RWPE1 (cell line): ENCODE measurements at regions not wholly inside any gene's neighbourhood (a gene's known extent, or its start where the extent isn't known, plus 50 kb on each side); places are given as distances from the start of the nearest gene placed in this dataset.

Experiments
- CTCF ChIA-PET: fragments of 350-600 bp; sonication (Branson Sonifier 250); formaldehyde crosslinking; extraction: SDS; loops from one replicate; lab custom pipeline; 2021; lab: Yijun Ruan, JAX
- POLR2A ChIA-PET: fragments of 400-600 bp; formaldehyde crosslinking; extraction: SDS; loops from one replicate; lab custom pipeline; 2020; ENCODE audit warnings: antibody characterized with exemption; ENCODE audit not compliant: low non-redundant PET; lab: Yijun Ruan, JAX
- DNase-seq: peaks from one replicate; pipeline ENCODE4 v3.0.0; 2012; ENCODE audit warnings: low spot score
- H3K27ac ChIP-seq: fragments of 450-650 bp; 2 replicates; pipeline ENCODE4 v1.5.1; 2017
- TF ChIP-seq, protein P1 (sequence below): fragments of 450-650 bp; conservative IDR thresholded peaks from 2 replicates; pipeline ENCODE4 v1.5.1; 2017; ENCODE audit warnings: low read depth, mild to moderate bottlenecking

DNA sequence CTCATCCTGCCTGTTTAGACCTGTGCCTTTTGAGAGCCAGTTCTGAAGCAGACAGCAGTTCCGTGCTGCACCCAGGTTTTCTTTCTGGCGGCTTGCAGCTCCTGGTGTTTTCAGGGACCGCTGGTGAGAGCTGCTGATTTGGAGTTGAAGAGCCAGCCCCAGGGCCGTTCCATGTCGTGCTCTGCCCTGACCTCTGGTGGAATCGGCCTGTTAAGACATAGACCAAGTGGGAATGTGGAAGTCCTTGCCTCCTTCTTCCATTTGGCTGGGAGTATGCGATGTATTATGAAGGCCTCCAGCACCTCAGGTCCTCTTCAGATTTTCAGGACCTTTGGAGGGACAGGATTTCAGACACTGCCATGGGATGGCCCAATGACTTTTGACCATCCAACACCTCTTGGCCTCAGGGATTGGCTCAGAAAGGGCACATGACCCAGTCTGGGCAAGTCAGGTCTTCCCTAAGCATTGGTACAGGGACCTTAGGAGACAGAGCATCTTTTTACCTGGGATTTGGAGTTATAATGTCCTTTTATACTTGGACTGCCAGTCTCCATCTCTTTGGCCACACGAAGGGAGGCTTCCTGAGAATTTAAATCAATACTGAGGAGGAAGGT, 136.1 kb upstream of the CLINT1 start:
- ChIA-PET POLR2A (no interaction called here), CTCF (interaction anchor here (0.5 to 1.5 kb wide), 20 partner anchors 13 to 711 kb away, joined by 3 to 9 read pairs (median 3); no protein-coding TSS in a partner anchor)
- TF ChIP-seq, protein P1, sequence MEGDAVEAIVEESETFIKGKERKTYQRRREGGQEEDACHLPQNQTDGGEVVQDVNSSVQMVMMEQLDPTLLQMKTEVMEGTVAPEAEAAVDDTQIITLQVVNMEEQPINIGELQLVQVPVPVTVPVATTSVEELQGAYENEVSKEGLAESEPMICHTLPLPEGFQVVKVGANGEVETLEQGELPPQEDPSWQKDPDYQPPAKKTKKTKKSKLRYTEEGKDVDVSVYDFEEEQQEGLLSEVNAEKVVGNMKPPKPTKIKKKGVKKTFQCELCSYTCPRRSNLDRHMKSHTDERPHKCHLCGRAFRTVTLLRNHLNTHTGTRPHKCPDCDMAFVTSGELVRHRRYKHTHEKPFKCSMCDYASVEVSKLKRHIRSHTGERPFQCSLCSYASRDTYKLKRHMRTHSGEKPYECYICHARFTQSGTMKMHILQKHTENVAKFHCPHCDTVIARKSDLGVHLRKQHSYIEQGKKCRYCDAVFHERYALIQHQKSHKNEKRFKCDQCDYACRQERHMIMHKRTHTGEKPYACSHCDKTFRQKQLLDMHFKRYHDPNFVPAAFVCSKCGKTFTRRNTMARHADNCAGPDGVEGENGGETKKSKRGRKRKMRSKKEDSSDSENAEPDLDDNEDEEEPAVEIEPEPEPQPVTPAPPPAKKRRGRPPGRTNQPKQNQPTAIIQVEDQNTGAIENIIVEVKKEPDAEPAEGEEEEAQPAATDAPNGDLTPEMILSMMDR: peak; percentile 61
- DNase-seq: peak; percentile 80
- no peak overlapping the region for H3K27ac ChIP-seq

DNA sequence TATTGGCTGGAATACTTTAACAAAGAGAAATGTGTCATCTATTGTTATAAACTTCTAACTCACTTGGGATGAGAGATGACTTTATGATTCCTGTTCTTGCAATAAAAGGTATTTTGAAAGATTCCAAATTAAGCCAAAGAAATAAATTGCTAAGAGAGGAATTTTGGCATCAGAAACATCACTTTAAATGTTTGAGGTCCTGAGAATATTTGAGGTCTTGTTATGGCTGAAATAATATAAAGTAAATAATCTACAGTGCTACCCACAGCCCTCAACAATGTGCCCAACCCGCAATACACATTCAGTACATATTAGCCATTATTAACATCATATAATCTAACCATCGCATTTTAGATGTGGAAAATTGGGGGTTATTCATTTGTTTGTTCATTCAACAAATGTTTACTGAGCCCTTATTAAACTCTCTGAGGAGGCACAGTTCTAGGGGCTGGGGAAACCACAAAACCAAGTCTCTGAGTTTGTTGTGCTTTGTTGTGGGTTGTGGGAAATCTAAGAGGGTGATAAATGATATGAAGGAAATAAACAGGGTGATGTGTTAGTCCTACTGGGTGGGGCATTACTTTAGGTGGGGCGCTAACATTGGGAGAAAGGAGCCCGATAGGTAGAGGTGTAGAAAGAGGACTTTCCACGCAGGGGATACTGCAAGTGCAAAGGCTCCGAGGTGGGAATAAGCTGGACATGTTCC, 135.2 kb upstream of the CLINT1 start:
- H3K27ac ChIP-seq: no peak overlapping the region
- no peak for DNase-seq
- CTCF ChIA-PET: interaction anchor here (0.5 to 1.5 kb wide), 16 partner anchors 14 to 710 kb away, joined by 3 to 9 read pairs (median 3); no protein-coding TSS in a partner anchor
- TF ChIP-seq, protein P1: no peak
- POLR2A ChIA-PET: no interaction called here

DNA sequence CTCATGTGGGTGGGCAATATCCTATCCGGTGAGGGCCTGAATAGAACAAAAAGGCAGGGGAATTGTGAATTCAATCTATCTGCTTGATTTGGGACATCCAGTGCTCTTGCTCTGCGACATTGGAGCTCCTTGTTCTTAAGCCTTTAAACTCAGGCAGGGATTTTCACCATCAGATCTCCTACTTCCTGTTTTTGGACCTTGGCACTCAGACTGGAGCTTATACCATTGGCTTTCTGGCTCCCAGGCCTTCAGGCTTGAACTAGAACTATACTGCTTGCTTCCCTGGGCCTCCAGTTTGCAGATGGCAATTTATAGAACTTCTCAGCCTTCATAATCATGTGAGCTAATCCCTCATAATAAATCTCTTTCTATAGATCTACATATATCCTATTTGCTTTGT, 134.3 kb upstream of the CLINT1 start:
- CTCF ChIA-PET: no interaction called here
- no peak overlapping the region for H3K27ac ChIP-seq
- POLR2A ChIA-PET: interaction anchor here (0.6 kb wide), 1 partner anchor 33 kb away, joined by 3 read pairs; no protein-coding TSS in a partner anchor
- TF ChIP-seq, protein P1: no peak
- DNase-seq: no peak

DNA sequence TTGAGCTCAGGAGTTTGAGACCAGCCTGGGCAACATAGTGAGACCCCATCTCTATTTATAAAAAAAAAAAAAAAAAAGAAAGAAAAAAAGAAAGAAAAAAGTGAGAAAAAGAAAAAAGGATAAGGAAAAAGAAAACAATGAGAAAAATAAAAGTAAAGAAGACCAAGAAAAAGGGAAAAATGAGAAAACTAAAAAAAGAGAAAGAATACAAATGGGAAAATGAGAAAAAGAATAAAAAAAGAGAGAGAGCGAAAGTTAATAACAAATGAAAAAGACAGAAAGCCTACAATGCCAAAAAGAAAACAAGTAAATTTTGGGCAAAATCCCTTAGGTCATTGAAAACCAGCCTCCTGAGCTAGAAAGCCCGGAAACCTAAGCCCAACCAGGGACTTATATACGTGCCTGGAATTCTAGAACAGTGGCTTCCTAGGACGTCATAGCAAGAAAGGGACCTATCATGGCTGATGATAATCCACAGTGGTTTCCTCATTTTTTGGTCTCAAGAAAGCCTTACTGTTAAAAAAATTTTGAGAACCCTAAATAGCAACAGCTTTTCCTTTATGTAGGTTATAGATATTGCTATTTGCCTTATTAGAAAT, 131.7 kb upstream of the CLINT1 start:
- H3K27ac ChIP-seq: no peak overlapping the region
- ChIA-PET CTCF (no interaction called here), POLR2A (no interaction called here)
- no peak for DNase-seq
- TF ChIP-seq, protein P1: no peak

DNA sequence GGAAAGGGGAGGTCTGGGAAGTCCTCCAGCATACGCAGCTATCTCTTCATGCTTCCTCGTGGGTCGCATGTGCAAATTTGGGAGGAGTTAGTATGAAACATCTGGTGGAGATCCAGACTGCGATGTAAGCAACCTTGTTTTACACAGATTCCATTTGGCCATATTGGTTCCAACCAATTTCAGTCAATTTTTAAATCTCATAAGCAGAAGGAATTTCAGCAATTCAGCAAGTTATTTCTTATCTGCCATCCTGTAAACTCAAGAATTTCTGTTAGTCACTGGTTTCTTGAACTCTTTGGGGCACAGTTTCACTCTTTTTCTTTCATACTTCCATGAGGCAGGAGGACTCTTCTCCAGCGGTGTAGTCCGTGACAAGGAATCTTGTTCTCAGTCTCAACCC, 130.4 kb upstream of the CLINT1 start:
- no peak overlapping the region for H3K27ac ChIP-seq
- CTCF ChIA-PET: interaction anchor here (0.6 kb wide), 1 partner anchor 707 kb away, joined by 3 read pairs; no protein-coding TSS in a partner anchor
- no peak for DNase-seq
- POLR2A ChIA-PET: no interaction called here
- TF ChIP-seq, protein P1: no peak

DNA sequence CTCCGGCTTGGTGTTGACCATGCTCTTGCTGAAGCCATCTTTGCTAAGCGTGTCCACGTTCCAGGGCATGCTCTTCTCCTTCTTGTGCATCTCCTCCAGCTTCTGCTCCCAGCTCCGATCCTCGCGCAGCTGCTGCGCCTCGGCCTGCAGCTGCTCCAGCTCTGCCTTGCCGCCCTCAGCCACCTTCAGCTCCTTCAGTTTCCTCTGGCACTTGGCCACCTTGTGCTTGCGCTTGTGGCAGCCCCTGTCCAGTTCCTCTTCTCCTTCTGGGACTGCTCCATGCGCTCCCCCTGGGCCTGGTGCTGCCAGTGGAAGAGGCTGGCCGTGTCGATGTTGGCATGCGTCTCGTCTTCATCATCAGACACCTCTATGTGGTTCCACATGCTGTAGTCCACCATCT, 128.3 kb upstream of the CLINT1 start:
- no peak overlapping the region for H3K27ac ChIP-seq
- POLR2A ChIA-PET: interaction anchor here (0.6 kb wide), 1 partner anchor 655 kb away, joined by 3 read pairs; no protein-coding TSS in a partner anchor
- TF ChIP-seq, protein P1: no peak
- CTCF ChIA-PET: no interaction called here
- no peak for DNase-seq
